Mesenchymal stem cell (in vitro differentiated cells and primary cell): ENCODE measurements at regions not wholly inside any gene's neighbourhood (a gene's known extent, or its start where the extent isn't known, plus 50 kb on each side); places are given as distances from the start of the nearest gene placed in this dataset.

Experiments used
- DNase-seq: peaks from one replicate; pipeline ENCODE4 v3.0.0-alpha.2; 2013
- H2AFZ ChIP-seq: one replicate; pipeline ENCODE4 v1.6.1; 2013; ENCODE audit warnings: low read depth, mild to moderate bottlenecking, control low read depth, inconsistent platforms, low read length, moderate library complexity
- H2AK5ac ChIP-seq: 2 replicates; pipeline ENCODE4 v1.6.1; 2013; ENCODE audit warnings: low read length, moderate library complexity, mild to moderate bottlenecking, inconsistent platforms; ENCODE audit not compliant: severe bottlenecking
- H2BK120ac ChIP-seq: one replicate; pipeline ENCODE4 v1.6.1; 2013; ENCODE audit warnings: low read depth, mild to moderate bottlenecking, inconsistent platforms, low read length, moderate library complexity
- H2BK12ac ChIP-seq, 2 experiments: one replicate each; pipeline ENCODE4 v1.6.1; 2013; ENCODE audit warnings: inconsistent platforms in 2 of 2, low read length in 2 of 2, mild to moderate bottlenecking in 2 of 2, moderate library complexity in 2 of 2, control low read depth in 1 of 2
- H2BK15ac ChIP-seq: one replicate; pipeline ENCODE4 v1.6.1; 2013; ENCODE audit warnings: mild to moderate bottlenecking, low read depth, inconsistent platforms; ENCODE audit not compliant: poor library complexity, severe bottlenecking
- H2BK5ac ChIP-seq: 2 replicates; pipeline ENCODE4 v1.6.1; 2013; ENCODE audit warnings: low read depth, mild to moderate bottlenecking, low read length, control low read depth, inconsistent platforms; ENCODE audit not compliant: poor library complexity, severe bottlenecking
- H3K14ac ChIP-seq, 2 experiments: one replicate each; pipeline ENCODE4 v1.6.1; 2013; ENCODE audit warnings: inconsistent platforms in 2 of 2, low read length in 2 of 2, control low read depth in 1 of 2, mild to moderate bottlenecking in 1 of 2, moderate library complexity in 1 of 2
- H3K18ac ChIP-seq, 2 experiments: one replicate each; pipeline ENCODE4 v1.6.1; 2013; ENCODE audit warnings: inconsistent platforms in 2 of 2, low read length in 2 of 2, control low read depth in 1 of 2, low read depth in 1 of 2, mild to moderate bottlenecking in 1 of 2
- H3K23ac ChIP-seq, 2 experiments: one replicate each; pipeline ENCODE4 v1.6.1; 2013; ENCODE audit warnings: inconsistent platforms in 2 of 2, low read length in 2 of 2, mild to moderate bottlenecking in 2 of 2, moderate library complexity in 2 of 2, control low read depth in 1 of 2
- H3K27ac ChIP-seq: 2 replicates; pipeline ENCODE4 v1.5.1; 2013; ENCODE audit warnings: mild to moderate bottlenecking, moderate library complexity, low read length, control low read depth, inconsistent platforms; ENCODE audit not compliant: poor library complexity, severe bottlenecking
- H3K27me3 ChIP-seq, 2 experiments: 2 replicates each; pipeline versions ENCODE4 v1.6.1 to v1.7.0; 2013; ENCODE audit warnings: low read length in 2 of 2, mild to moderate bottlenecking in 2 of 2, moderate library complexity in 2 of 2, control low read depth in 1 of 2, inconsistent platforms in 1 of 2; ENCODE audit not compliant: control insufficient read depth in 1 of 2, insufficient read depth in 1 of 2
- H3K36me3 ChIP-seq, 2 experiments: 2 replicates each; pipeline versions ENCODE4 v1.6.1 to v1.7.0; 2013; ENCODE audit warnings: low read length in 2 of 2, control low read depth in 1 of 2, inconsistent platforms in 1 of 2, low read depth in 1 of 2, mild to moderate bottlenecking in 1 of 2; ENCODE audit not compliant: insufficient read depth in 2 of 2, control insufficient read depth in 1 of 2
- H3K4ac ChIP-seq, 2 experiments: one replicate each; pipeline ENCODE4 v1.6.1; 2013; ENCODE audit warnings: inconsistent platforms in 2 of 2, low read length in 2 of 2, mild to moderate bottlenecking in 2 of 2, moderate library complexity in 2 of 2, control low read depth in 1 of 2, low read depth in 1 of 2
- H3K4me1 ChIP-seq: 2 replicates; pipeline ENCODE4 v1.6.1; 2013; ENCODE audit warnings: low read depth, low read length, control low read depth; ENCODE audit not compliant: control insufficient read depth, insufficient read depth
- H3K4me2 ChIP-seq: 2 replicates; pipeline ENCODE4 v1.6.1; 2013; ENCODE audit warnings: low read length, mild to moderate bottlenecking, inconsistent platforms; ENCODE audit not compliant: poor library complexity, severe bottlenecking
- H3K4me3 ChIP-seq, 2 experiments: 2 replicates each; pipeline versions ENCODE4 v1.5.1 to v1.7.0; 2013; ENCODE audit warnings: low read length in 2 of 2, mild to moderate bottlenecking in 2 of 2, control low read depth in 1 of 2, low read depth in 1 of 2; ENCODE audit not compliant: insufficient read depth in 1 of 2
- H3K79me1 ChIP-seq: replicated peaks from 2 replicates; pipeline ENCODE4 v1.6.1; 2013; ENCODE audit warnings: mild to moderate bottlenecking, control low read depth, low read length, inconsistent platforms; ENCODE audit not compliant: poor library complexity, severe bottlenecking
- H3K9ac ChIP-seq: 2 replicates; pipeline ENCODE4 v1.7.0; 2013; ENCODE audit warnings: mild to moderate bottlenecking, low read length, moderate library complexity
- H3K9me3 ChIP-seq: 2 replicates; pipeline ENCODE4 v1.7.0; 2013; ENCODE audit warnings: mild to moderate bottlenecking, low read length; ENCODE audit not compliant: control insufficient read depth
- H4K8ac ChIP-seq: one replicate; pipeline ENCODE4 v1.6.1; 2013; ENCODE audit warnings: inconsistent platforms, mild to moderate bottlenecking, low read length, moderate library complexity
- H4K91ac ChIP-seq: one replicate; pipeline ENCODE4 v1.6.1; 2013; ENCODE audit warnings: mild to moderate bottlenecking, low read length, inconsistent platforms
- WGBS: methylation state at CpG from one replicate; pipeline ENCODE4 v1.1.7; 2013; ENCODE audit warnings: mixed read lengths; 5-methylcytosine and 5-hydroxymethylcytosine counted together

- H2BK15ac ChIP-seq = no peak overlapping the region
- no peak overlapping the region for H3K4me3 ChIP-seq
- H2AK5ac ChIP-seq = no peak overlapping the region
- peaks cover 24 to 53% of the 10 kb centered on the region in 2 experiments for H3K27me3 ChIP-seq
- no peak overlapping the region for H4K91ac ChIP-seq
- H4K8ac ChIP-seq = no peak overlapping the region
- no peak overlapping the region for H2BK120ac ChIP-seq
- H3K18ac ChIP-seq = no peak overlapping the region
- no peak overlapping the region for H3K4ac ChIP-seq
- peaks cover 1% of the 10 kb centered on the region for H3K4me1 ChIP-seq
- no peak overlapping the region for H2BK12ac ChIP-seq
- no peak overlapping the region for H3K23ac ChIP-seq
- H2BK5ac ChIP-seq = no peak overlapping the region
- DNase-seq = no peak
- no peak overlapping the region for H2AFZ ChIP-seq
- H3K14ac ChIP-seq = no peak overlapping the region
- WGBS = 72% methylated on average over 3 of the region's 4 CpGs
- H3K9me3 ChIP-seq = no peaks in the 10 kb centered on the region
- no peaks in the 10 kb centered on the region for H3K36me3 ChIP-seq
- no peak overlapping the region for H3K4me2 ChIP-seq
- H3K27ac ChIP-seq = no peak overlapping the region
- no peak overlapping the region for H3K9ac ChIP-seq
- H3K79me1 ChIP-seq = no peaks in the 10 kb centered on the region
Observed at GRCh38 chr1:29456685-29457435, 220.5 kb downstream of the PTPRU start.

GRCh38 chr1:29455781-29456180 lies 219.5 kb downstream of the PTPRU start:
- no peak for DNase-seq
- no peak overlapping the region for H2BK12ac ChIP-seq
- H2AFZ ChIP-seq = no peak overlapping the region
- no peak overlapping the region for H2BK5ac ChIP-seq
- peaks cover 1% of the 10 kb centered on the region for H3K4me1 ChIP-seq
- H4K8ac ChIP-seq = no peak overlapping the region
- no peak overlapping the region for H3K23ac ChIP-seq
- H2BK120ac ChIP-seq = no peak overlapping the region
- H3K4me2 ChIP-seq = no peak overlapping the region
- H3K9me3 ChIP-seq = no peaks in the 10 kb centered on the region
- no peak overlapping the region for H2AK5ac ChIP-seq
- no peak overlapping the region for H4K91ac ChIP-seq
- no peak overlapping the region for H3K18ac ChIP-seq
- H3K27me3 ChIP-seq = peaks cover 27 to 57% of the 10 kb centered on the region in 2 experiments
- 64% methylated on average over 5 of the region's 5 CpGs for WGBS
- no peak overlapping the region for H3K27ac ChIP-seq
- H3K36me3 ChIP-seq = no peaks in the 10 kb centered on the region
- H3K14ac ChIP-seq = no peak overlapping the region
- H3K4me3 ChIP-seq = no peak overlapping the region
- no peak overlapping the region for H3K4ac ChIP-seq
- H3K9ac ChIP-seq = no peak overlapping the region
- no peak overlapping the region for H2BK15ac ChIP-seq
- no peaks in the 10 kb centered on the region for H3K79me1 ChIP-seq

GRCh38 chr1:29454616-29455380 lies 218.5 kb downstream of the PTPRU start:
- Histone ChIP-seq H3K4me2 (no peak overlapping the region), H3K27ac (no peak overlapping the region), H4K91ac (no peak overlapping the region), H3K4me3 (no peak overlapping the region), H3K79me1 (no peaks in the 10 kb centered on the region), H2BK12ac (no peak overlapping the region), H3K4ac (no peak overlapping the region), H3K36me3 (no peaks in the 10 kb centered on the region), H2AK5ac (no peak overlapping the region), H2AFZ (no peak overlapping the region), H3K27me3 (peaks cover 25 to 54% of the 10 kb centered on the region in 2 experiments), H3K18ac (no peak overlapping the region), H3K9ac (no peak overlapping the region), H3K14ac (no peak overlapping the region), H2BK15ac (no peak overlapping the region), H3K4me1 (peaks cover 3% of the 10 kb centered on the region), H4K8ac (no peak overlapping the region), H2BK5ac (no peak overlapping the region), H2BK120ac (no peak overlapping the region), H3K23ac (no peak overlapping the region), H3K9me3 (no peaks in the 10 kb centered on the region)
- no peak for DNase-seq
- WGBS = 74% methylated on average over 13 of the region's 13 CpGs

- Histone ChIP-seq H2BK15ac (no peak overlapping the region), H3K9ac (no peak overlapping the region), H3K79me1 (no peaks in the 10 kb centered on the region), H2BK12ac (no peak overlapping the region), H3K27me3 (peaks cover 21 to 44% of the 10 kb centered on the region in 2 experiments), H3K14ac (no peak overlapping the region), H3K4ac (no peak overlapping the region), H2BK120ac (no peak overlapping the region), H3K23ac (no peak overlapping the region), H3K9me3 (no peaks in the 10 kb centered on the region), H2BK5ac (no peak overlapping the region), H4K8ac (no peak overlapping the region), H2AFZ (no peak overlapping the region), H3K4me1 (peaks cover 3% of the 10 kb centered on the region), H2AK5ac (no peak overlapping the region), H4K91ac (no peak overlapping the region), H3K4me3 (no peak overlapping the region), H3K27ac (no peak overlapping the region), H3K18ac (no peak overlapping the region), H3K36me3 (no peaks in the 10 kb centered on the region), H3K4me2 (no peak overlapping the region)
- 29% methylated on average over 8 of the region's 8 CpGs for WGBS
- DNase-seq = peak; percentile 42
Observed at GRCh38 chr1:29453502-29454240, 217.3 kb downstream of the PTPRU start.
